OCI-LY7 (cell line): ENCODE measurements at regions not wholly inside any gene's neighbourhood (a gene's known extent, or its start where the extent isn't known, plus 50 kb on each side); places are given as distances from the start of the nearest gene placed in this dataset.

Experiments
- EZH2phosphoT487 ChIP-seq: fragments of 200-600 bp; sonication (generic); IDR thresholded peaks from 2 replicates; pipeline ENCODE4 v1.6.1; 2018; ENCODE audit warnings: low read depth, borderline replicate concordance, mild to moderate bottlenecking, mixed run types, antibody characterized with exemption, low read length, moderate library complexity, mixed read lengths
- TF ChIP-seq, protein P1 (sequence below): fragments of 200-600 bp; sonication (generic); conservative IDR thresholded peaks from 2 replicates; pipeline ENCODE4 v1.5.1; 2014; ENCODE audit warnings: mild to moderate bottlenecking, antibody characterized with exemption, low read length, moderate library complexity, mixed read lengths

DNA sequence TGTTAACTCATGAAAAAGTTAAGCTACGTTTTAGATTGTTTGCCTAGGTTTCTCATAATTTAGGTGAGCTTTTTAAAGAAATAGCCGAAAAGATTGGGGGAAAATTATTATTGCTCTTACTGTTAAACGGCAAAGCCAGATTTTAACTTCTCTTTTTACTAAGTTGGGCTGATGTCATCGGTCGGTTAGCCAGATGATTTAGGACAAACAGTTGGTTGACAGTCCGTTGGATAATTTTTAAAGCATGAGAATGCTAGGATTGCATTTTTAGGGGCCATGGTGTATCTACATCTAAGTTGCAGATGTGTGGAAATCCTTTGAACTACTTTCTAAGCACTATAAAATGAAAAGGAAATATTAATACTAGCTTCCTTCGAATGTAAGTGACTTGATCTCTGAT is 280.9 kb upstream of the AKR1E2 start:
- TF ChIP-seq, protein P1, sequence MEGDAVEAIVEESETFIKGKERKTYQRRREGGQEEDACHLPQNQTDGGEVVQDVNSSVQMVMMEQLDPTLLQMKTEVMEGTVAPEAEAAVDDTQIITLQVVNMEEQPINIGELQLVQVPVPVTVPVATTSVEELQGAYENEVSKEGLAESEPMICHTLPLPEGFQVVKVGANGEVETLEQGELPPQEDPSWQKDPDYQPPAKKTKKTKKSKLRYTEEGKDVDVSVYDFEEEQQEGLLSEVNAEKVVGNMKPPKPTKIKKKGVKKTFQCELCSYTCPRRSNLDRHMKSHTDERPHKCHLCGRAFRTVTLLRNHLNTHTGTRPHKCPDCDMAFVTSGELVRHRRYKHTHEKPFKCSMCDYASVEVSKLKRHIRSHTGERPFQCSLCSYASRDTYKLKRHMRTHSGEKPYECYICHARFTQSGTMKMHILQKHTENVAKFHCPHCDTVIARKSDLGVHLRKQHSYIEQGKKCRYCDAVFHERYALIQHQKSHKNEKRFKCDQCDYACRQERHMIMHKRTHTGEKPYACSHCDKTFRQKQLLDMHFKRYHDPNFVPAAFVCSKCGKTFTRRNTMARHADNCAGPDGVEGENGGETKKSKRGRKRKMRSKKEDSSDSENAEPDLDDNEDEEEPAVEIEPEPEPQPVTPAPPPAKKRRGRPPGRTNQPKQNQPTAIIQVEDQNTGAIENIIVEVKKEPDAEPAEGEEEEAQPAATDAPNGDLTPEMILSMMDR, result no peak
- no peak for TF ChIP-seq EZH2phosphoT487
